ENCODE measurements at regions not wholly inside any gene's neighbourhood (a gene's known extent, or its start where the extent isn't known, plus 50 kb on each side); places are given as distances from the start of the nearest gene placed in this dataset.

- Histone ChIP-seq H3K9me3 (ENCODE audit: insufficient read depth, low read length) (no peaks in the 10 kb centered on the region), H3F3A (ENCODE audit: insufficient read depth) (no peaks in the 10 kb centered on the region), H3K4me3 (ENCODE audit: insufficient read depth, low read length, poor library complexity, severe bottlenecking) (no peak overlapping the region), H3K9me2 (replicated peaks; ENCODE audit: insufficient read depth, low read length) (no peaks in the 10 kb centered on the region), H2AFZ (ENCODE audit: low read depth, low read length, severe bottlenecking) (no peak overlapping the region), H3K27me3 (ENCODE audit: low read length) (no peaks in the 10 kb centered on the region), H3K79me2 (ENCODE audit: insufficient read depth, low read length) (no peaks in the 10 kb centered on the region), H3K36me3 (ENCODE audit: low read length) (no peaks in the 10 kb centered on the region), H4K20me1 (ENCODE audit: low read depth, low read length) (no peaks in the 10 kb centered on the region), H3K4me2 (ENCODE audit: low read depth, low read length, poor library complexity, severe bottlenecking) (no peak overlapping the region), H3K27ac (ENCODE audit: low read depth, low read length) (no peak overlapping the region), H3K9ac (ENCODE audit: low read length) (no peak overlapping the region)
- no peak for TF ChIP-seq EZH2phosphoT487 (conservative IDR thresholded peaks at IDR 0.05; ENCODE audit: low read length)
- TF ChIP-seq, protein P1, sequence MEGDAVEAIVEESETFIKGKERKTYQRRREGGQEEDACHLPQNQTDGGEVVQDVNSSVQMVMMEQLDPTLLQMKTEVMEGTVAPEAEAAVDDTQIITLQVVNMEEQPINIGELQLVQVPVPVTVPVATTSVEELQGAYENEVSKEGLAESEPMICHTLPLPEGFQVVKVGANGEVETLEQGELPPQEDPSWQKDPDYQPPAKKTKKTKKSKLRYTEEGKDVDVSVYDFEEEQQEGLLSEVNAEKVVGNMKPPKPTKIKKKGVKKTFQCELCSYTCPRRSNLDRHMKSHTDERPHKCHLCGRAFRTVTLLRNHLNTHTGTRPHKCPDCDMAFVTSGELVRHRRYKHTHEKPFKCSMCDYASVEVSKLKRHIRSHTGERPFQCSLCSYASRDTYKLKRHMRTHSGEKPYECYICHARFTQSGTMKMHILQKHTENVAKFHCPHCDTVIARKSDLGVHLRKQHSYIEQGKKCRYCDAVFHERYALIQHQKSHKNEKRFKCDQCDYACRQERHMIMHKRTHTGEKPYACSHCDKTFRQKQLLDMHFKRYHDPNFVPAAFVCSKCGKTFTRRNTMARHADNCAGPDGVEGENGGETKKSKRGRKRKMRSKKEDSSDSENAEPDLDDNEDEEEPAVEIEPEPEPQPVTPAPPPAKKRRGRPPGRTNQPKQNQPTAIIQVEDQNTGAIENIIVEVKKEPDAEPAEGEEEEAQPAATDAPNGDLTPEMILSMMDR (IDR thresholded peaks at IDR 0.05; ENCODE audit: insufficient read depth, low read length, poor library complexity, severe bottlenecking): no peak
These were observed 510.4 kb upstream of the PTBP2 start for GRCh38 chr1:96211202-96211601.

DNA sequence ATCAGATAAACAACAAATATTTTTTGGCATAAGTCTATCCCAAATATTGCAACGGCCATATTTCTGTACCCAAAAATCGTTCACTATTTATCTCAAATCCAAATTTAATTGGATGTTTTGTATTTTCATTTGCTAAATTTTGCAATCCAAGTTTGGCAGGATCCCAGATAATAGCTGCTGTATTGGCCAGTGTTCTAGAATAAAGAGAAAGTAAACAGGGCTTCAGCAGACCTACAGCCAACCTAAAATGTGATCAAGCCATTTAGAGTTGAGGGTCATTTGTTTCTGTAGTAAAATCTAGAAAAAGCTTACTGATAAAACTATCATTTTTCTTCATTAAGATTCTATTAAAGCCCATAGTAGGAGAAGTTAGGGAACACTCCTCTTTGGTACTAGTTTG, 506.6 kb upstream of the PTBP2 start:
- Histone ChIP-seq H3K4me2 (ENCODE audit: low read depth, low read length, poor library complexity, severe bottlenecking) (no peak overlapping the region), H2AFZ (ENCODE audit: low read depth, low read length, severe bottlenecking) (no peak overlapping the region), H3K9me2 (replicated peaks; ENCODE audit: insufficient read depth, low read length) (peaks cover 3% of the 10 kb centered on the region; the same call in 1 of the 2 replicates), H3K27ac (ENCODE audit: low read depth, low read length) (no peak overlapping the region), H3K9me3 (ENCODE audit: insufficient read depth, low read length) (no peaks in the 10 kb centered on the region), H3K79me2 (ENCODE audit: insufficient read depth, low read length) (no peaks in the 10 kb centered on the region), H4K20me1 (ENCODE audit: low read depth, low read length) (no peaks in the 10 kb centered on the region), H3K4me3 (ENCODE audit: insufficient read depth, low read length, poor library complexity, severe bottlenecking) (no peak overlapping the region), H3K36me3 (ENCODE audit: low read length) (no peaks in the 10 kb centered on the region), H3F3A (ENCODE audit: insufficient read depth) (no peaks in the 10 kb centered on the region), H3K27me3 (ENCODE audit: low read length) (no peaks in the 10 kb centered on the region; the same call in 1 of the 2 replicates), H3K9ac (ENCODE audit: low read length) (no peak overlapping the region)
- TF ChIP-seq, protein P1 (IDR thresholded peaks at IDR 0.05; ENCODE audit: insufficient read depth, low read length, poor library complexity, severe bottlenecking): no peak
- no peak for TF ChIP-seq EZH2phosphoT487 (conservative IDR thresholded peaks at IDR 0.05; ENCODE audit: low read length)

DNA sequence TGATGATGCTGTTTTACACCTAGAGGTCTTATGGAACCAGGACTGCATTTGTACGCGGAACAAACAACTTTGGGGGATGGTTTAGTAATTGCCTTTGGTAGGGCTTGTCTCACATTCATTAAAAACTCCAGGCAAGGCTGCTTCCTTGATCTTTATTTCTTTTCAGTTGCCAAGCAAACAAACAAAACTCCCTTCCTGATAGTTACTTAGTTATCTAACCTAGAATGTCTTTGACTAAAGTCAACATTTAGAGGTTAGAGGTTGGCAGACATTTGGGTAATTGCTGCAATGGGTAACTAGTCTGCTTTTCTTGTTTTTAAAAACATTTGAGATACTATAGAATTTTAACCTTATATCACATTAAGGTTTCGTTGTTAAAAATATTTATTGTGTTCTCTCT, 500.9 kb upstream of the PTBP2 start:
- no peak overlapping the region for H3K4me2 ChIP-seq (ENCODE audit: low read depth, low read length, poor library complexity, severe bottlenecking)
- no peaks in the 10 kb centered on the region for H3K36me3 ChIP-seq (ENCODE audit: low read length)
- no peak overlapping the region for H3K9ac ChIP-seq (ENCODE audit: low read length)
- H3K4me3 ChIP-seq (ENCODE audit: insufficient read depth, low read length, poor library complexity, severe bottlenecking): no peak overlapping the region
- H4K20me1 ChIP-seq (ENCODE audit: low read depth, low read length): no peaks in the 10 kb centered on the region
- no peaks in the 10 kb centered on the region for H3K79me2 ChIP-seq (ENCODE audit: insufficient read depth, low read length)
- H3F3A ChIP-seq (ENCODE audit: insufficient read depth): no peaks in the 10 kb centered on the region
- H3K27ac ChIP-seq (ENCODE audit: low read depth, low read length): no peak overlapping the region
- H3K9me3 ChIP-seq (ENCODE audit: insufficient read depth, low read length): no peaks in the 10 kb centered on the region
- peaks cover 3% of the 10 kb centered on the region; the same call in 1 of the 2 replicates for H3K9me2 ChIP-seq (replicated peaks; ENCODE audit: insufficient read depth, low read length)
- TF ChIP-seq EZH2phosphoT487 (conservative IDR thresholded peaks at IDR 0.05; ENCODE audit: low read length): no peak
- TF ChIP-seq, protein P1 (IDR thresholded peaks at IDR 0.05; ENCODE audit: insufficient read depth, low read length, poor library complexity, severe bottlenecking): no peak
- H2AFZ ChIP-seq (ENCODE audit: low read depth, low read length, severe bottlenecking): no peak overlapping the region
- no peaks in the 10 kb centered on the region; the same call in 1 of the 2 replicates for H3K27me3 ChIP-seq (ENCODE audit: low read length)
